ENCODE measurements at regions not wholly inside any gene's neighbourhood (a gene's known extent, or its start where the extent isn't known, plus 50 kb on each side); places are given as distances from the start of the nearest gene placed in this dataset.

- no peak for ATAC-seq (ENCODE audit: low read depth in 2 of 2)
- H3K27me3 Mint-ChIP-seq: peaks cover 11% of the 10 kb centered on the region
These were observed 218.9 kb upstream of the CDKN3 start for GRCh38 chr14:54177641-54178621.

GRCh38 chr14:54182419-54183045 lies 214.3 kb upstream of the CDKN3 start:
- no peak for DNase-seq
- Histone ChIP-seq H3K36me3 (ENCODE audit: control insufficient read depth, insufficient read depth, low read length) (no peaks in the 10 kb centered on the region), H3K27ac (ENCODE audit: insufficient read depth, low read length, poor library complexity, severe bottlenecking) (no peak overlapping the region), H3K4me3 (ENCODE audit: low read depth, low read length) (no peak overlapping the region), H3K9me3 (ENCODE audit: control insufficient read depth in 2 of 2, low read length in 2 of 2) (no peaks in the 10 kb centered on the region), H3K4me1 (ENCODE audit: control insufficient read depth, insufficient read depth, low read length, poor library complexity, severe bottlenecking) (no peaks in the 10 kb centered on the region), H3K27me3 (ENCODE audit: control insufficient read depth, insufficient read depth, low read length) (no peaks in the 10 kb centered on the region)
- no peak overlapping the region for H3K4me3 Mint-ChIP-seq
- no peaks in the 10 kb centered on the region for H3K36me3 Mint-ChIP-seq
- H3K27me3 Mint-ChIP-seq: no peaks in the 10 kb centered on the region
- H3K4me1 Mint-ChIP-seq: no peaks in the 10 kb centered on the region
- H3K27ac Mint-ChIP-seq: no peak overlapping the region
- H3K9me3 Mint-ChIP-seq: peaks cover 0 to 3% (median 0%) of the 10 kb centered on the region in 7 donors
- no peak for ATAC-seq (ENCODE audit: low read depth in 2 of 2)

More at GRCh38 chr14:54177641-54178621, 218.9 kb upstream of the CDKN3 start:
- H3K27me3 ChIP-seq (ENCODE audit: control insufficient read depth, insufficient read depth, low read length): no peaks in the 10 kb centered on the region
- H3K9me3 Mint-ChIP-seq: peaks cover 0 to 3% (median 0%) of the 10 kb centered on the region in 7 donors
- H3K4me1 ChIP-seq (ENCODE audit: control insufficient read depth, insufficient read depth, low read length, poor library complexity, severe bottlenecking): no peaks in the 10 kb centered on the region
- no peak overlapping the region for H3K4me3 ChIP-seq (ENCODE audit: low read depth, low read length)
- no peak overlapping the region for H3K4me3 Mint-ChIP-seq
- no peak overlapping the region for H3K27ac ChIP-seq (ENCODE audit: insufficient read depth, low read length, poor library complexity, severe bottlenecking)
- no peaks in the 10 kb centered on the region for H3K36me3 ChIP-seq (ENCODE audit: control insufficient read depth, insufficient read depth, low read length)
- no peak overlapping the region for H3K27ac Mint-ChIP-seq
- no peaks in the 10 kb centered on the region for H3K9me3 ChIP-seq (ENCODE audit: control insufficient read depth in 2 of 2, low read length in 2 of 2)
- H3K36me3 Mint-ChIP-seq: no peaks in the 10 kb centered on the region
- no peak for DNase-seq
- no peaks in the 10 kb centered on the region for H3K4me1 Mint-ChIP-seq

GRCh38 chr14:54186821-54187763 lies 209.7 kb upstream of the CDKN3 start:
- H3K4me1 ChIP-seq (ENCODE audit: control insufficient read depth, insufficient read depth, low read length, poor library complexity, severe bottlenecking): no peaks in the 10 kb centered on the region
- no peaks in the 10 kb centered on the region for H3K27me3 ChIP-seq (ENCODE audit: control insufficient read depth, insufficient read depth, low read length)
- Mint-ChIP-seq H3K27me3 (no peaks in the 10 kb centered on the region), H3K36me3 (no peaks in the 10 kb centered on the region), H3K4me1 (peaks cover 0 to 6% (median 0%) of the 10 kb centered on the region in 4 donors), H3K9me3 (peaks cover 0 to 1% (median 0%) of the 10 kb centered on the region in 7 donors), H3K27ac (no peak overlapping the region), H3K4me3 (no peak overlapping the region)
- H3K9me3 ChIP-seq (ENCODE audit: control insufficient read depth in 2 of 2, low read length in 2 of 2): no peaks in the 10 kb centered on the region
- no peak overlapping the region for H3K27ac ChIP-seq (ENCODE audit: insufficient read depth, low read length, poor library complexity, severe bottlenecking)
- no peak overlapping the region for H3K4me3 ChIP-seq (ENCODE audit: low read depth, low read length)
- no peak for DNase-seq
- no peak for ATAC-seq (ENCODE audit: low read depth in 2 of 2)
- H3K36me3 ChIP-seq (ENCODE audit: control insufficient read depth, insufficient read depth, low read length): no peaks in the 10 kb centered on the region

GRCh38 chr14:54188064-54188666 lies 208.6 kb upstream of the CDKN3 start:
- no peak for DNase-seq
- no peak overlapping the region for H3K4me3 ChIP-seq (ENCODE audit: low read depth, low read length)
- no peaks in the 10 kb centered on the region for H3K9me3 Mint-ChIP-seq
- no peaks in the 10 kb centered on the region for H3K9me3 ChIP-seq (ENCODE audit: control insufficient read depth in 2 of 2, low read length in 2 of 2)
- no peak overlapping the region for H3K4me3 Mint-ChIP-seq
- no peaks in the 10 kb centered on the region for H3K36me3 Mint-ChIP-seq
- no peak overlapping the region for H3K27ac ChIP-seq (ENCODE audit: insufficient read depth, low read length, poor library complexity, severe bottlenecking)
- ATAC-seq (ENCODE audit: low read depth in 2 of 2): no peak
- peaks cover 0 to 6% (median 0%) of the 10 kb centered on the region in 4 donors for H3K4me1 Mint-ChIP-seq
- no peaks in the 10 kb centered on the region for H3K27me3 Mint-ChIP-seq
- H3K27me3 ChIP-seq (ENCODE audit: control insufficient read depth, insufficient read depth, low read length): no peaks in the 10 kb centered on the region
- no peak overlapping the region for H3K27ac Mint-ChIP-seq
- H3K36me3 ChIP-seq (ENCODE audit: control insufficient read depth, insufficient read depth, low read length): no peaks in the 10 kb centered on the region
- H3K4me1 ChIP-seq (ENCODE audit: control insufficient read depth, insufficient read depth, low read length, poor library complexity, severe bottlenecking): no peaks in the 10 kb centered on the region

GRCh38 chr14:54189333-54189732 lies 207.5 kb upstream of the CDKN3 start:
- H3K36me3 Mint-ChIP-seq: no peaks in the 10 kb centered on the region
- ATAC-seq (ENCODE audit: low read depth in 2 of 2): no peak
- Histone ChIP-seq H3K27ac (ENCODE audit: insufficient read depth, low read length, poor library complexity, severe bottlenecking) (no peak overlapping the region), H3K36me3 (ENCODE audit: control insufficient read depth, insufficient read depth, low read length) (no peaks in the 10 kb centered on the region), H3K4me3 (ENCODE audit: low read depth, low read length) (no peak overlapping the region), H3K4me1 (ENCODE audit: control insufficient read depth, insufficient read depth, low read length, poor library complexity, severe bottlenecking) (no peaks in the 10 kb centered on the region), H3K27me3 (ENCODE audit: control insufficient read depth, insufficient read depth, low read length) (no peaks in the 10 kb centered on the region), H3K9me3 (ENCODE audit: control insufficient read depth in 2 of 2, low read length in 2 of 2) (no peaks in the 10 kb centered on the region)
- H3K4me1 Mint-ChIP-seq: peaks cover 0 to 6% (median 0%) of the 10 kb centered on the region in 4 donors
- peaks cover 4% of the 10 kb centered on the region for H3K27me3 Mint-ChIP-seq
- DNase-seq: no peak
- no peaks in the 10 kb centered on the region for H3K9me3 Mint-ChIP-seq
- no peak overlapping the region for H3K4me3 Mint-ChIP-seq
- no peak overlapping the region for H3K27ac Mint-ChIP-seq

GRCh38 chr14:54189748-54190354 lies 207.0 kb upstream of the CDKN3 start:
- DNase-seq: no peak
- no peaks in the 10 kb centered on the region for H3K36me3 Mint-ChIP-seq
- no peaks in the 10 kb centered on the region for H3K36me3 ChIP-seq (ENCODE audit: control insufficient read depth, insufficient read depth, low read length)
- H3K9me3 ChIP-seq (ENCODE audit: control insufficient read depth in 2 of 2, low read length in 2 of 2): no peaks in the 10 kb centered on the region
- no peaks in the 10 kb centered on the region for H3K27me3 ChIP-seq (ENCODE audit: control insufficient read depth, insufficient read depth, low read length)
- ATAC-seq (ENCODE audit: low read depth in 2 of 2): no peak
- no peak overlapping the region for H3K27ac ChIP-seq (ENCODE audit: insufficient read depth, low read length, poor library complexity, severe bottlenecking)
- peaks cover 4% of the 10 kb centered on the region for H3K27me3 Mint-ChIP-seq
- peaks cover 0 to 6% (median 0%) of the 10 kb centered on the region in 4 donors for H3K4me1 Mint-ChIP-seq
- H3K27ac Mint-ChIP-seq: no peak overlapping the region
- H3K4me3 ChIP-seq (ENCODE audit: low read depth, low read length): no peak overlapping the region
- no peak overlapping the region for H3K4me3 Mint-ChIP-seq
- no peaks in the 10 kb centered on the region for H3K9me3 Mint-ChIP-seq
- no peaks in the 10 kb centered on the region for H3K4me1 ChIP-seq (ENCODE audit: control insufficient read depth, insufficient read depth, low read length, poor library complexity, severe bottlenecking)

- Mint-ChIP-seq H3K4me3 (no peak overlapping the region), H3K27ac (no peak overlapping the region), H3K27me3 (peaks cover 4% of the 10 kb centered on the region), H3K9me3 (no peaks in the 10 kb centered on the region), H3K4me1 (peaks cover 0 to 6% (median 0%) of the 10 kb centered on the region in 4 donors), H3K36me3 (no peaks in the 10 kb centered on the region)
- ATAC-seq (ENCODE audit: low read depth in 2 of 2): no peak
- Histone ChIP-seq H3K27ac (ENCODE audit: insufficient read depth, low read length, poor library complexity, severe bottlenecking) (no peak overlapping the region), H3K9me3 (ENCODE audit: control insufficient read depth in 2 of 2, low read length in 2 of 2) (no peaks in the 10 kb centered on the region), H3K4me1 (ENCODE audit: control insufficient read depth, insufficient read depth, low read length, poor library complexity, severe bottlenecking) (no peaks in the 10 kb centered on the region), H3K27me3 (ENCODE audit: control insufficient read depth, insufficient read depth, low read length) (no peaks in the 10 kb centered on the region), H3K4me3 (ENCODE audit: low read depth, low read length) (no peak overlapping the region), H3K36me3 (ENCODE audit: control insufficient read depth, insufficient read depth, low read length) (no peaks in the 10 kb centered on the region)
- DNase-seq: no peak
These were observed 205.0 kb upstream of the CDKN3 start for GRCh38 chr14:54191846-54192245.
